GM19043 (cell line): ENCODE measurements at regions not wholly inside any gene's neighbourhood (a gene's known extent, or its start where the extent isn't known, plus 50 kb on each side); places are given as distances from the start of the nearest gene placed in this dataset.
A peak's percentile ranks its signal among the peaks of the same experiment; 100 is the strongest.

Experiments used
- ATAC-seq: cut with Tn5 transposase; IDR thresholded peaks from one replicate; pipeline ENCODE4 v1.9.1; 2021; ENCODE audit warnings: low read depth; ENCODE audit not compliant: unreplicated experiment

DNA sequence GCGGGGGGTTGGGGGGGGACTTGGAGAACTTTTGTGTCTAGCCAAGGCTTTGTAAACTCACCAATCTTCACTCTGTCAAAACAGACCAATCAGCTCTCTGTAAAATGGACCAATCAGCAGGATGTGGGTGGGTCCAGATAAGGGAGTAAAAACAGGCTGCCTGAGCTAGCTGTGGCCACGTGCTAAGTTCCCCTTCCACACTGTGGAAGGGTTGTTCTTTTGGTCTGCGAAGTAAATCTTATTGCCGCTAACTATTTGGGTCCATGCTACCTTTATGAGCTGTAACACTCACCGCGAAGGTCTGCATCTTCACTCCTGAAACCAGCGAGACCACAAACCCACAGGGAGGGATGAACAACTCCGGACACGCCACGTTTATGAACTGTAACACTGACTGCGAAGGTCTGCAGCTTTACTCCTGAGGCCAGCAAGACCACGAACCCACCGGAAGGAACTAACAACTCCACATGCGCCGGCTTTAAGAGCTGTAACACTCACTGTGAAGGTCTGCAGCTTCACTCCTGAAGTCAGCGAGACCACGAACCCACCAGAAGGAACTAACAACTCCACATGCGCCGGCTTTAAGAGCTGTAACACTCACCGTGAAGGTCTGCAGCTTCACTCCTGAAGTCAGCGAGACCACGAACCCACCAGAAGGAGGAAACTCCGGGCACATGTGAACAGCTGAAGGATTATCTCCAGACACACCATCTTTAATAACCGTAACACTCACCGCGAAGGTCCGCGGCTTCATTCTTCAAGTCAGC is 186.6 kb downstream of the ID4 start:
- ATAC-seq = peak; percentile 77

DNA sequence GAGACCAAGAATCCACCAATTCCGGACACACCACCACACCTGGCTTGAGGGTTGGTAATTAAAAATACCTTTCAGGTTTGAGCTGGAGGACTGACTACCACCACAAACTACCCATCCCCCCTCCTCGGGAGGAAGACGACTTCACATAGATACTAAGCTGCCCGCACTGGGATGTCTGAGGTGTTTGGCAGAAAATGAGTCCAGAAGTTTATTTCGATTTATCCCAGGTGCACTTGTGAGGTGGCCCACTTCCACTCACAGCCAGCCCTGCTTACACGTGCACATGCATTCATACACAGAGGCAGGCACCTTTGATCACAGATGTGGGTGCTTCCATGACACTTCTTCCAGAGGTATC is 187.1 kb downstream of the ID4 start:
- no peak for ATAC-seq

GRCh38 chr6:20024978-20025377 is 187.3 kb downstream of the MBOAT1 start:
- ATAC-seq = no peak

- ATAC-seq = no peak
These were observed 186.6 kb downstream of the MBOAT1 start for GRCh38 chr6:20025681-20026080.

GRCh38 chr6:20028143-20028542 is 184.1 kb downstream of the MBOAT1 start:
- ATAC-seq = no peak

DNA sequence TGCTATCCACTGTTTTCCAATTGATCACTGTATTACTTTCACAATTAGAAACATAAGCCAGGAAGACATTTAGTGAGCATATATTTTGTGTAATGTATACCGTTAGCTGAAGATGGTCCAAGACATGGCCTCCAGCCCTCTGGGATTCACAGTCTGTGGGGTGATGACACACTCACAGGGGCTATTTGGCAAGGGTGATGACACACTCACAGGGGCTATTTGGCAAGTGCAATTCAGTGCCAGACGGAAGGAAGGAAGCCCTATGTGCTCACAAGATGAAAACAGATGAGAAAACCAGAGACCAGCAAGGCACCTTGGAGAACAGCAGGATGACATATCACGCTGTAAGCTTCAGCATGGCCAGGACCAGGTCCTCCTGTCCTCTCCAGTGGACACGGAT is 183.7 kb downstream of the MBOAT1 start:
- no peak for ATAC-seq

DNA sequence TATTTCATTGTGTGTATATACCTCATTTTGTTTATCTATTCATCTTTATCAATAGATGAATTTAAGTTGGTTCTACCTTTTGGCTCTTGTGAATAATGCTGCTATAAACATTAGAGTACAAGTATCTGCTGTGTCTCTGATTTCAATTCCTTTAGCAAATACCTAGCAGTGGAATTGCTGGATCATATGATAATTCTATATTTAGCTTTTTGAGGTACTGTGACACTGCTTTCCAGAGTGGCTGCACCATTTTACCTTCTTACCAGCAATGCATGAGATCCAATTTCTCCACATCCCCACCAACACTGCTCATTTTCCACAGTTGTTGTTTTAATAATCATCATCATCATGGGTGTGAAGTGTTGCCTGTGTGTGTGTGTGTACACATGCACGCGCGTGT is 182.3 kb downstream of the MBOAT1 start:
- no peak for ATAC-seq

DNA sequence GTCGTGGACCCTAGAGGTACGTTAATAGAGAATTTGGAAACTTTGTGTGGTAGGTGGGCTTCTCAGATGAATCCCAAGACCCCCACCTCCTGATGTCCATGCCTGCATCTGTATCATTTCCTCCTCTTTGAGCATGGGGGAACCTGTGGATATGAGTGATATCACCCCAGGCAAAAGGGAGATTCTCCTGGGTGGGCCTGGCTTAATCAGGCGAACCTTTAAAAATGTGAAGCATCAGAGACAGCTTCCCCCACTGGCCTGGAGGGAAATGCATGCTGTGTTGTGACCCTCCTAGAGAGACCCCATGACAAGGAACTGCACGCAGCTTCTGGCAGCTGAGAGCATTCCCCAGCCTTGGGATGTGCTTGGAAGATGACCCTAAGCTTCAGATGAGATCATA is 180.9 kb downstream of the MBOAT1 start:
- ATAC-seq = no peak

DNA sequence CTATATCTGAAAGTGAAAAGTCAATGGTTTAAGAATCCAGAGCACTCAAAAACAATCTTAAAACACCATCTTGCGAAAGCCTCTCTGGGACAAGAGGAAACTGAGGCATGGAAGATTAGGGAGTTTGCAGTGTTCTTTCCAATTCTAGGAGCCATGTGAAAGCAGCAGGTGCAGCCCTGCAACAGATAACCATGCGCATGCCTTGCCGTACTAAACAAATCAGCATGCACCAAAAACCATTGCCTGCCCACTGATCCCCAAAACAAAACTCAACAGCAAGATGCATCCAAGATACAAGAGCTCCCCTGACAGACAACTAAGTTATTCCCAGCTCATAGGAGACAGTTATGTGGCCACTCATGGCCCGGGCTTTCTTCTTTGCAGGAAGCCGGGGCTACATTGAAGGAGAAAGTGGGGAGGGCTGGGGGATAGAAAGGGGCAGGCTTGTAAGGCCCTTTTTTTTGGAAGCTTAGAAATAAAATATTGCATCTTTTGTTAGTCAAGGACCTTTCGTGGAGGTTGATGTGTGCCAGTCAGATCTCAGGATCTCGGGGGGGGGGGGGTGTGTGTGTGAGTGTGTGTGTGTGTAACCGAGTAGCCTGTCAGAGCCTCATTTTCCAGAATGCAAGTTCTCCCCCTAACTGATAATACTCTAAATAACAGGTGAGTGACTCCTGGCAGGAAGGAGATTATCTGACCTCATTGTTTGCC is 178.4 kb downstream of the MBOAT1 start:
- ATAC-seq = no peak

DNA sequence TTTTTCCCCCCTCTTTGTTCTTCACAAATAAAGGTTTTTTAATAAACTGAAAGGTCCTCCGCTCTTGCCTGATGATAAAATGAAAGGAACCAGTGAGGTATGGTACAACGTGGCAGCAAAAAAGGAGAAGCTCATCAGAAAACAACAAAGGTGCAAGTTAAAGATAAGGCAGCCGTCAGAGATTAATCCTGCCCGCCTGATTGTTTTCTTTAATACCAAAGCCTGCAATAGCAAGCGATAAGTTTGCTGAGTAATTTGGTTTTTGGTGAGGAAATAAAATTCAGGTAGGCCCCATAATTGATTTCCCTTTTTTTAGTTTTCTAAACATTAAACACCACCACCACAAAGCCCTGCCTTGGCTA is 177.9 kb downstream of the MBOAT1 start:
- no peak for ATAC-seq

- no peak for ATAC-seq
These were observed 176.1 kb downstream of the MBOAT1 start for GRCh38 chr6:20036141-20036677.

GRCh38 chr6:20038410-20039204 is 173.7 kb downstream of the MBOAT1 start:
- ATAC-seq = no peak

DNA sequence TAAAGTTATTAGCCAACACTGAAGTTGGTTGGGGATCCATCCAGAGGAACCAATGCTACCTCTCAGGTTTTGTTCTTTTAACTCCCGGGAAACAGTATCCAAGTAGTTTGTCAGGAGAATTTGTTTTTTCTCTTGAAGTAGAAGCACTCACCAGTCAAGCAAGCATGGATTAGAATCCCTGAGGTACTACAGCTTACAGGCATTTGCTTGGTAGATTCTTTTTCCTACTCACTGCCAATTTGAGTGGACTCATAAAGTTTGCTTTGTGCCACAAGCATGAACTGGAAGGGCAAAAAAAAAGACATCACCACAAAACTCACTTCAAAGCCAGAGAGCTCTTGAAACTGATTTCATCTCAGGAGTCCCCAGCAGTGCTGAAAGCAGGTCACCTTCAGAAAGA is 167.4 kb downstream of the MBOAT1 start:
- no peak for ATAC-seq
